ENCODE measurements at regions not wholly inside any gene's neighbourhood (a gene's known extent, or its start where the extent isn't known, plus 50 kb on each side); places are given as distances from the start of the nearest gene placed in this dataset.

- no peak for TF ChIP-seq POLR2AphosphoS5 (IDR thresholded peaks at IDR 0.05)
- TF ChIP-seq CTCF (IDR thresholded peaks at IDR 0.05), result no peak
- no peak for TF ChIP-seq POLR2A (IDR thresholded peaks at IDR 0.05)
- no peak for DNase-seq (ENCODE audit: low spot score)
- intact Hi-C loops (cut with DNase I), result no loop called here
- H3K27ac ChIP-seq, result no peak overlapping the region
- no peaks in the 10 kb centered on the region for H3K36me3 ChIP-seq
- no peak overlapping the region for H3K4me3 ChIP-seq
- no peaks in the 10 kb centered on the region for H3K27me3 ChIP-seq (replicated peaks; ENCODE audit: insufficient read depth)
- no peaks in the 10 kb centered on the region for H3K9me3 ChIP-seq
- H3K4me1 ChIP-seq (replicated peaks), result no peaks in the 10 kb centered on the region
- WGBS, result 88% methylated on average over 1 of the region's 1 CpG
Measured at GRCh38 chr1:198014355-198014754, 97.2 kb downstream of the LHX9 start.

GRCh38 chr1:198015309-198015708 lies 98.1 kb downstream of the LHX9 start:
- TF ChIP-seq CTCF (IDR thresholded peaks at IDR 0.05) (no peak), POLR2AphosphoS5 (IDR thresholded peaks at IDR 0.05) (no peak)
- H3K36me3 ChIP-seq, result no peaks in the 10 kb centered on the region
- H3K4me3 ChIP-seq, result no peak overlapping the region
- H3K27me3 ChIP-seq (replicated peaks; ENCODE audit: insufficient read depth), result no peaks in the 10 kb centered on the region
- H3K4me1 ChIP-seq (replicated peaks), result no peaks in the 10 kb centered on the region
- no peak for DNase-seq (ENCODE audit: low spot score)
- no peak overlapping the region for H3K27ac ChIP-seq
- H3K9me3 ChIP-seq, result no peaks in the 10 kb centered on the region
- intact Hi-C loops (cut with DNase I), result no loop called here

DNA sequence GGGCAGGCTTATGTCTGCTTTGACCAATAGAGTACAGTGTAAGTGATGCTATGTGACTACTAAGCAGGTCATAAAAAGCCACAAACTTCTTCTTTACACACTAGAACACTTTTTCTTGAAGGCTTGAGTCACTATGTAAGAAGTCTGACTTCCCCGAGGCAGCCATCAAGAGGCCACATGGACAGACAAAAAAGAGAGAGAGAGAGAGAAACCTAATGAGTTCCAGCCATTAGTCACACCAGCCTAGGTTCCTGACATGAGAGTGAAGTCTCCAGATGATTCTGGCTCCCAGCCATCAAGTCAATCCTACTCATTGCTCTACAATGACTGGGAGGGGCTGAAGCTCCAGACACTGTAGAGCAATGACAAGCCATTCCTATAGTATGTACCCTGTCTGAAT lies 101.4 kb downstream of the LHX9 start:
- TF ChIP-seq POLR2A (IDR thresholded peaks at IDR 0.05) (no peak), CTCF (IDR thresholded peaks at IDR 0.05) (no peak), POLR2AphosphoS5 (IDR thresholded peaks at IDR 0.05) (no peak)
- 42% methylated on average over 1 of the region's 1 CpG for WGBS
- Histone ChIP-seq H3K27me3 (replicated peaks; ENCODE audit: insufficient read depth) (no peaks in the 10 kb centered on the region), H3K27ac (no peak overlapping the region), H3K36me3 (no peaks in the 10 kb centered on the region), H3K4me3 (no peak overlapping the region), H3K4me1 (replicated peaks) (no peaks in the 10 kb centered on the region), H3K9me3 (no peaks in the 10 kb centered on the region)
- no peak for DNase-seq (ENCODE audit: low spot score)
- intact Hi-C loops (cut with DNase I), result no loop called here

GRCh38 chr1:198019126-198019525 lies 102.0 kb downstream of the LHX9 start:
- no peak for DNase-seq (ENCODE audit: low spot score)
- intact Hi-C loops (cut with DNase I), result no loop called here
- no peaks in the 10 kb centered on the region for H3K36me3 ChIP-seq
- H3K9me3 ChIP-seq, result no peaks in the 10 kb centered on the region
- H3K4me3 ChIP-seq, result no peak overlapping the region
- WGBS, result 100% methylated on average over 1 of the region's 1 CpG
- H3K27ac ChIP-seq, result no peak overlapping the region
- TF ChIP-seq POLR2A (IDR thresholded peaks at IDR 0.05), result no peak
- no peak for TF ChIP-seq POLR2AphosphoS5 (IDR thresholded peaks at IDR 0.05)
- TF ChIP-seq CTCF (IDR thresholded peaks at IDR 0.05), result no peak
- H3K27me3 ChIP-seq (replicated peaks; ENCODE audit: insufficient read depth), result no peaks in the 10 kb centered on the region
- no peaks in the 10 kb centered on the region for H3K4me1 ChIP-seq (replicated peaks)

DNA sequence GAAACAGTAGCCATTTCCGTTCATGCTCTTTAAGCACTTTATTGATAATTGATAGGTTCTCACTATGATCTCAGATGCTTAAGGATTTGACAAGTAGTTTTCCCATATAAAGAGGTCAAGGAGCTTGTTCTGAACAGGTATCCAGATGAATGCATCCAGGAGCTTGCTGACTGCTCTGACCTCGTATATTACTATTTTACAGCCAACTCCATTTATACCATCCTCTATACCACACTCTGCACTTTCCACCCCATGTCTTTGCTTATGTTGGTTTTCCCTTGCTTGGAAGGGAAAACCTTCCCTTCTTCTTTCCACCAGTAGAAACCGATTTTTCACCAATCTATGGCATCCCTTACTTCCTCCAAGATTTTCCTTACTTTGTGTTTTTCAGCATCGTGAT lies 107.2 kb downstream of the LHX9 start:
- TF ChIP-seq POLR2AphosphoS5 (IDR thresholded peaks at IDR 0.05) (no peak), POLR2A (IDR thresholded peaks at IDR 0.05) (no peak), CTCF (IDR thresholded peaks at IDR 0.05) (no peak)
- 60% methylated on average over 4 of the region's 4 CpGs for WGBS
- Histone ChIP-seq H3K4me1 (replicated peaks) (no peaks in the 10 kb centered on the region), H3K36me3 (no peaks in the 10 kb centered on the region), H3K27ac (no peak overlapping the region), H3K4me3 (no peak overlapping the region), H3K9me3 (no peaks in the 10 kb centered on the region), H3K27me3 (replicated peaks; ENCODE audit: insufficient read depth) (no peaks in the 10 kb centered on the region)
- DNase-seq (ENCODE audit: low spot score), result no peak
- intact Hi-C loops (cut with DNase I), result no loop called here
